ENCODE measurements at regions not wholly inside any gene's neighbourhood (a gene's known extent, or its start where the extent isn't known, plus 50 kb on each side); places are given as distances from the start of the nearest gene placed in this dataset.

GRCh38 chr3:117417411-117417810 is 707.8 kb downstream of the TUSC7 start:
- Histone ChIP-seq H3K27me3 (ENCODE audit: control insufficient read depth, insufficient read depth, low read length) (no peaks in the 10 kb centered on the region), H3K4me1 (ENCODE audit: control insufficient read depth, low read depth, low read length) (no peaks in the 10 kb centered on the region), H3K9ac (ENCODE audit: low read length) (no peak overlapping the region), H3K36me3 (ENCODE audit: control insufficient read depth, low read depth, low read length) (no peaks in the 10 kb centered on the region), H3K4me3 (ENCODE audit: low read length) (no peak overlapping the region), H3K27ac (ENCODE audit: low read length) (no peak overlapping the region), H3K9me3 (ENCODE audit: control insufficient read depth, low read depth, low read length) (no peaks in the 10 kb centered on the region)

GRCh38 chr3:117427081-117427480 is 717.5 kb downstream of the TUSC7 start:
- no peak overlapping the region for H3K27ac ChIP-seq (ENCODE audit: low read length)

GRCh38 chr3:117433427-117433826 is 723.8 kb downstream of the TUSC7 start:
- no peak overlapping the region for H3K4me3 ChIP-seq (ENCODE audit: low read length)
- no peak overlapping the region for H3K27ac ChIP-seq (ENCODE audit: low read length)
- H3K36me3 ChIP-seq (ENCODE audit: control insufficient read depth, low read depth, low read length) = no peaks in the 10 kb centered on the region

More at GRCh38 chr3:117427081-117427480, 717.5 kb downstream of the TUSC7 start:
- H3K9ac ChIP-seq (ENCODE audit: low read length) = no peak overlapping the region
- no peaks in the 10 kb centered on the region for H3K36me3 ChIP-seq (ENCODE audit: control insufficient read depth, low read depth, low read length)
- no peak overlapping the region for H3K4me3 ChIP-seq (ENCODE audit: low read length)
- H3K27me3 ChIP-seq (ENCODE audit: control insufficient read depth, insufficient read depth, low read length) = no peaks in the 10 kb centered on the region
- H3K4me1 ChIP-seq (ENCODE audit: control insufficient read depth, low read depth, low read length) = no peaks in the 10 kb centered on the region
- no peaks in the 10 kb centered on the region for H3K9me3 ChIP-seq (ENCODE audit: control insufficient read depth, low read depth, low read length)

GRCh38 chr3:117434661-117435412 is 725.3 kb downstream of the TUSC7 start:
- peaks cover 13% of the 10 kb centered on the region for H3K4me1 ChIP-seq (ENCODE audit: control insufficient read depth, low read depth, low read length)
- no peaks in the 10 kb centered on the region for H3K27me3 ChIP-seq (ENCODE audit: control insufficient read depth, insufficient read depth, low read length)
- no peak overlapping the region for H3K4me3 ChIP-seq (ENCODE audit: low read length)
- H3K9ac ChIP-seq (ENCODE audit: low read length) = no peak overlapping the region
- H3K9me3 ChIP-seq (ENCODE audit: control insufficient read depth, low read depth, low read length) = no peaks in the 10 kb centered on the region
- no peaks in the 10 kb centered on the region for H3K36me3 ChIP-seq (ENCODE audit: control insufficient read depth, low read depth, low read length)
- no peak overlapping the region for H3K27ac ChIP-seq (ENCODE audit: low read length)

More at GRCh38 chr3:117433427-117433826, 723.8 kb downstream of the TUSC7 start:
- Histone ChIP-seq H3K9me3 (ENCODE audit: control insufficient read depth, low read depth, low read length) (no peaks in the 10 kb centered on the region), H3K27me3 (ENCODE audit: control insufficient read depth, insufficient read depth, low read length) (no peaks in the 10 kb centered on the region), H3K4me1 (ENCODE audit: control insufficient read depth, low read depth, low read length) (peaks cover 5% of the 10 kb centered on the region), H3K9ac (ENCODE audit: low read length) (no peak overlapping the region)

- no peaks in the 10 kb centered on the region for H3K36me3 ChIP-seq (ENCODE audit: control insufficient read depth, low read depth, low read length)
These were observed 725.9 kb downstream of the TUSC7 start for GRCh38 chr3:117435506-117435905.

GRCh38 chr3:117439812-117440211 is 730.2 kb downstream of the TUSC7 start:
- Histone ChIP-seq H3K4me3 (ENCODE audit: low read length) (no peak overlapping the region), H3K36me3 (ENCODE audit: control insufficient read depth, low read depth, low read length) (no peaks in the 10 kb centered on the region), H3K9me3 (ENCODE audit: control insufficient read depth, low read depth, low read length) (no peaks in the 10 kb centered on the region), H3K27ac (ENCODE audit: low read length) (no peak overlapping the region), H3K9ac (ENCODE audit: low read length) (no peak overlapping the region), H3K4me1 (ENCODE audit: control insufficient read depth, low read depth, low read length) (peaks cover 12% of the 10 kb centered on the region), H3K27me3 (ENCODE audit: control insufficient read depth, insufficient read depth, low read length) (no peaks in the 10 kb centered on the region)

More at GRCh38 chr3:117435506-117435905, 725.9 kb downstream of the TUSC7 start:
- Histone ChIP-seq H3K4me1 (ENCODE audit: control insufficient read depth, low read depth, low read length) (peaks cover 17% of the 10 kb centered on the region), H3K27me3 (ENCODE audit: control insufficient read depth, insufficient read depth, low read length) (no peaks in the 10 kb centered on the region), H3K9me3 (ENCODE audit: control insufficient read depth, low read depth, low read length) (no peaks in the 10 kb centered on the region), H3K27ac (ENCODE audit: low read length) (no peak overlapping the region), H3K9ac (ENCODE audit: low read length) (no peak overlapping the region), H3K4me3 (ENCODE audit: low read length) (no peak overlapping the region)

- peaks cover 12% of the 10 kb centered on the region for H3K4me1 ChIP-seq (ENCODE audit: control insufficient read depth, low read depth, low read length)
- no peak overlapping the region for H3K9ac ChIP-seq (ENCODE audit: low read length)
- no peak overlapping the region for H3K4me3 ChIP-seq (ENCODE audit: low read length)
These were observed 732.3 kb downstream of the TUSC7 start for GRCh38 chr3:117441851-117442250.

GRCh38 chr3:117442566-117442965 is 733.0 kb downstream of the TUSC7 start:
- H3K4me1 ChIP-seq (ENCODE audit: control insufficient read depth, low read depth, low read length) = peaks cover 12% of the 10 kb centered on the region
- no peak overlapping the region for H3K9ac ChIP-seq (ENCODE audit: low read length)
- H3K27ac ChIP-seq (ENCODE audit: low read length) = no peak overlapping the region
- no peak overlapping the region for H3K4me3 ChIP-seq (ENCODE audit: low read length)
- H3K9me3 ChIP-seq (ENCODE audit: control insufficient read depth, low read depth, low read length) = no peaks in the 10 kb centered on the region
- H3K36me3 ChIP-seq (ENCODE audit: control insufficient read depth, low read depth, low read length) = no peaks in the 10 kb centered on the region
- no peaks in the 10 kb centered on the region for H3K27me3 ChIP-seq (ENCODE audit: control insufficient read depth, insufficient read depth, low read length)

More at GRCh38 chr3:117441851-117442250, 732.3 kb downstream of the TUSC7 start:
- Histone ChIP-seq H3K9me3 (ENCODE audit: control insufficient read depth, low read depth, low read length) (no peaks in the 10 kb centered on the region), H3K27ac (ENCODE audit: low read length) (no peak overlapping the region), H3K36me3 (ENCODE audit: control insufficient read depth, low read depth, low read length) (no peaks in the 10 kb centered on the region), H3K27me3 (ENCODE audit: control insufficient read depth, insufficient read depth, low read length) (no peaks in the 10 kb centered on the region)

GRCh38 chr3:117443014-117443413 is 733.4 kb downstream of the TUSC7 start:
- H3K9ac ChIP-seq (ENCODE audit: low read length) = no peak overlapping the region
- H3K27ac ChIP-seq (ENCODE audit: low read length) = no peak overlapping the region
- no peaks in the 10 kb centered on the region for H3K9me3 ChIP-seq (ENCODE audit: control insufficient read depth, low read depth, low read length)
- no peak overlapping the region for H3K4me3 ChIP-seq (ENCODE audit: low read length)
- no peaks in the 10 kb centered on the region for H3K27me3 ChIP-seq (ENCODE audit: control insufficient read depth, insufficient read depth, low read length)
- no peaks in the 10 kb centered on the region for H3K36me3 ChIP-seq (ENCODE audit: control insufficient read depth, low read depth, low read length)
- peaks cover 12% of the 10 kb centered on the region for H3K4me1 ChIP-seq (ENCODE audit: control insufficient read depth, low read depth, low read length)

GRCh38 chr3:117444175-117444574 is 734.6 kb downstream of the TUSC7 start:
- Histone ChIP-seq H3K36me3 (ENCODE audit: control insufficient read depth, low read depth, low read length) (no peaks in the 10 kb centered on the region), H3K4me3 (ENCODE audit: low read length) (no peak overlapping the region), H3K27me3 (ENCODE audit: control insufficient read depth, insufficient read depth, low read length) (no peaks in the 10 kb centered on the region), H3K4me1 (ENCODE audit: control insufficient read depth, low read depth, low read length) (peaks cover 11% of the 10 kb centered on the region), H3K9me3 (ENCODE audit: control insufficient read depth, low read depth, low read length) (no peaks in the 10 kb centered on the region), H3K27ac (ENCODE audit: low read length) (no peak overlapping the region), H3K9ac (ENCODE audit: low read length) (no peak overlapping the region)

GRCh38 chr3:117447419-117447818 is 737.8 kb downstream of the TUSC7 start:
- Histone ChIP-seq H3K9me3 (ENCODE audit: control insufficient read depth, low read depth, low read length) (no peaks in the 10 kb centered on the region), H3K4me3 (ENCODE audit: low read length) (no peak overlapping the region), H3K36me3 (ENCODE audit: control insufficient read depth, low read depth, low read length) (no peaks in the 10 kb centered on the region), H3K4me1 (ENCODE audit: control insufficient read depth, low read depth, low read length) (no peaks in the 10 kb centered on the region), H3K9ac (ENCODE audit: low read length) (no peak overlapping the region), H3K27me3 (ENCODE audit: control insufficient read depth, insufficient read depth, low read length) (no peaks in the 10 kb centered on the region), H3K27ac (ENCODE audit: low read length) (no peak overlapping the region)

GRCh38 chr3:117450026-117450425 is 740.4 kb downstream of the TUSC7 start:
- no peak overlapping the region for H3K4me3 ChIP-seq (ENCODE audit: low read length)
- H3K27ac ChIP-seq (ENCODE audit: low read length) = no peak overlapping the region
- no peaks in the 10 kb centered on the region for H3K36me3 ChIP-seq (ENCODE audit: control insufficient read depth, low read depth, low read length)
- no peak overlapping the region for H3K9ac ChIP-seq (ENCODE audit: low read length)
- no peaks in the 10 kb centered on the region for H3K27me3 ChIP-seq (ENCODE audit: control insufficient read depth, insufficient read depth, low read length)
- H3K9me3 ChIP-seq (ENCODE audit: control insufficient read depth, low read depth, low read length) = no peaks in the 10 kb centered on the region
- H3K4me1 ChIP-seq (ENCODE audit: control insufficient read depth, low read depth, low read length) = no peaks in the 10 kb centered on the region

All from iPS-18a (cell line).